Endothelial cell of umbilical vein (primary cell): ENCODE measurements at regions not wholly inside any gene's neighbourhood (a gene's known extent, or its start where the extent isn't known, plus 50 kb on each side); places are given as distances from the start of the nearest gene placed in this dataset.

Source experiments
- BruUV-seq: library from RNA; stranded (reverse); fragments of 400-500 nt; replicated peaks from 2 replicates; lab custom pipeline; 2021; lab: Mats Ljungman, UMichigan
- CTCF ChIA-PET: fragments of 300-600, 350-600 bp; sonication (Branson Sonifier 250); formaldehyde crosslinking; loops from one replicate; lab custom pipeline; 2021; ENCODE audit warnings: antibody characterized with exemption, inconsistent platforms; lab: Charles Lee
- POLR2A ChIA-PET: fragments of 300-600, 350-600 bp; sonication (Branson Sonifier 250); formaldehyde crosslinking; loops from one replicate; lab custom pipeline; 2021; ENCODE audit warnings: antibody characterized with exemption, inconsistent platforms; lab: Charles Lee
- DNase-seq: peaks from one replicate; pipeline ENCODE4 v3.0.0-alpha.2; 2011; ENCODE audit warnings: low read depth, low spot score
- FAIRE-seq: peaks from 2 replicates; lab custom pipeline; 2011; peaks lifted over from hg19 to GRCh38; lab: Jason Lieb, UNC
- H2AFZ ChIP-seq: 2 replicates; pipeline ENCODE4 v1.6.0; 2012; ENCODE audit warnings: low read depth, low read length, control low read depth, inconsistent platforms
- H3K27ac ChIP-seq: 2 replicates; pipeline ENCODE4 v1.5.1; 2011; ENCODE audit warnings: low read depth, mild to moderate bottlenecking, control low read depth, low read length, moderate library complexity; ENCODE audit not compliant: insufficient read depth
- H3K27me3 ChIP-seq, 2 experiments: 2 replicates each; pipeline versions ENCODE4 v1.6.0 to v1.6.1; 2011; ENCODE audit warnings: low read length in 2 of 2, mixed read lengths in 1 of 2; ENCODE audit not compliant: control insufficient read depth in 2 of 2, insufficient read depth in 2 of 2
- H3K36me3 ChIP-seq, 2 experiments: 2 replicates in 1 of 2; 3 replicates in 1 of 2; pipeline ENCODE4 v1.5.1; 2011; ENCODE audit warnings: low read length in 2 of 2, mild to moderate bottlenecking in 1 of 2, moderate library complexity in 1 of 2; ENCODE audit not compliant: control insufficient read depth in 2 of 2, insufficient read depth in 2 of 2; ENCODE audit errors: extremely low read depth in 1 of 2
- H3K4me1 ChIP-seq: 3 replicates; pipeline ENCODE4 v1.5.1; 2011; ENCODE audit warnings: mild to moderate bottlenecking, low read length; ENCODE audit not compliant: control insufficient read depth, insufficient read depth; ENCODE audit errors: extremely low read depth
- H3K4me2 ChIP-seq: 2 replicates; pipeline ENCODE4 v1.6.1; 2011; ENCODE audit warnings: low read length, control low read depth, mixed read lengths; ENCODE audit not compliant: insufficient read depth
- H3K4me3 ChIP-seq, 3 experiments: fragments of 200-600 bp in 1 of 3; sonication (generic), shearing (Covaris generic) in 1 of 3; replicated peaks in 1 of 3; 2 replicates each; pipeline ENCODE4 v1.5.1; 2011 to 2016; ENCODE audit warnings: control low read depth in 3 of 3, low read length in 3 of 3, mild to moderate bottlenecking in 2 of 3, inconsistent platforms in 1 of 3, low read depth in 1 of 3, moderate library complexity in 1 of 3; ENCODE audit not compliant: insufficient read depth in 1 of 3
- H3K79me2 ChIP-seq: 2 replicates; pipeline ENCODE4 v1.6.0; 2012; ENCODE audit warnings: low read length, inconsistent platforms; ENCODE audit not compliant: control insufficient read depth, insufficient read depth
- H3K9ac ChIP-seq: replicated peaks from 2 replicates; pipeline ENCODE3; 2011; ENCODE audit warnings: low read length, control low read depth; ENCODE audit not compliant: insufficient read depth; ENCODE audit errors: extremely low read depth
- H3K9me1 ChIP-seq: replicated peaks from 3 replicates; pipeline ENCODE4 v1.6.0; 2011; ENCODE audit warnings: mild to moderate bottlenecking, low read length; ENCODE audit not compliant: control insufficient read depth, insufficient read depth; ENCODE audit errors: extremely low read depth
- H3K9me3 ChIP-seq: replicated peaks from 2 replicates; pipeline ENCODE4 v1.5.1; 2012; ENCODE audit warnings: low read length, inconsistent platforms; ENCODE audit not compliant: control insufficient read depth, insufficient read depth
- H4K20me1 ChIP-seq: replicated peaks from 2 replicates; pipeline ENCODE3; 2011; ENCODE audit warnings: mild to moderate bottlenecking, low read length; ENCODE audit not compliant: control insufficient read depth, insufficient read depth; ENCODE audit errors: extremely low read depth
- CTCF ChIP-seq, 2 donors: IDR thresholded peaks; 1 replicate in 1 of 2; 2 replicates in 1 of 2; pipeline ENCODE4 v1.5.1; 2011; ENCODE audit warnings: low read length in 2 of 2, mild to moderate bottlenecking in 2 of 2, moderate library complexity in 2 of 2, control low read depth in 1 of 2, inconsistent platforms in 1 of 2, low read depth in 1 of 2; ENCODE audit not compliant: insufficient read depth in 1 of 2; ENCODE audit errors: extremely low read depth in 1 of 2
- EZH2 ChIP-seq: IDR thresholded peaks from 2 replicates; pipeline ENCODE4 v1.6.1; 2012; ENCODE audit warnings: borderline replicate concordance, low read depth, mild to moderate bottlenecking, moderate library complexity, low read length, inconsistent platforms; ENCODE audit not compliant: severe bottlenecking
- FOS ChIP-seq: IDR thresholded peaks from 2 replicates; pipeline ENCODE4 v1.6.1; 2011; ENCODE audit warnings: mild to moderate bottlenecking, low read length, moderate library complexity, borderline replicate concordance; ENCODE audit not compliant: insufficient read depth
- GATA2 ChIP-seq: IDR thresholded peaks from 2 replicates; pipeline ENCODE4 v1.7.0; 2011; ENCODE audit warnings: low read depth, mild to moderate bottlenecking, moderate library complexity, mixed read lengths, low read length; ENCODE audit not compliant: insufficient read length, insufficient read depth
- JUN ChIP-seq: IDR thresholded peaks from 2 replicates; pipeline ENCODE4 v1.6.1; 2011; ENCODE audit warnings: borderline replicate concordance, low read depth; ENCODE audit not compliant: insufficient read length, insufficient read depth
- MAX ChIP-seq: IDR thresholded peaks from 2 replicates; pipeline ENCODE4 v1.6.1; 2011; ENCODE audit not compliant: insufficient read depth, insufficient read length
- MYC ChIP-seq: IDR thresholded peaks from one replicate; pipeline ENCODE4 v1.6.1; 2011; ENCODE audit warnings: mild to moderate bottlenecking, low read depth, low read length
- POLR2A ChIP-seq: IDR thresholded peaks from 2 replicates; pipeline ENCODE4 v1.6.1; 2012; ENCODE audit warnings: low read depth, mild to moderate bottlenecking, control low read depth, low read length
- POLR2AphosphoS5 ChIP-seq: IDR thresholded peaks from 2 replicates; pipeline ENCODE4 v1.6.1; 2012; ENCODE audit warnings: low read depth, mild to moderate bottlenecking, control low read depth, low read length, moderate library complexity; ENCODE audit not compliant: insufficient read depth
- dilution Hi-C: fragments of 300-500 bp; cut with MboI; formaldehyde crosslinking; loops from one replicate; pipeline ENCODE4 v1.15.0; 2019; ENCODE audit warnings: low sequenced_read_pairs; ENCODE audit not compliant: extremely low pct_ligation_motif_present
- intact Hi-C: fragments of 100-400 bp; cut with micrococcal nuclease; formaldehyde crosslinking; loops from one replicate; pipeline ENCODE4 v1.10.0; 2022

GRCh38 chr5:121226765-121227164 is 624.9 kb upstream of the FTMT start:
- POLR2A ChIA-PET: no interaction called here
- TF ChIP-seq FOS (no peak), MAX (no peak), GATA2 (no peak), MYC (no peak), JUN (no peak), EZH2 (no peak)
- Histone ChIP-seq H3K36me3 (no peaks in the 10 kb centered on the region), H2AFZ (no peak overlapping the region), H3K4me1 (no peaks in the 10 kb centered on the region), H3K4me3 (no peak overlapping the region), H3K79me2 (no peaks in the 10 kb centered on the region), H3K9me3 (no peaks in the 10 kb centered on the region), H4K20me1 (no peaks in the 10 kb centered on the region), H3K9ac (no peak overlapping the region), H3K27me3 (no peaks in the 10 kb centered on the region), H3K4me2 (no peak overlapping the region), H3K9me1 (no peaks in the 10 kb centered on the region), H3K27ac (no peak overlapping the region)
- DNase-seq (no peak), FAIRE-seq (no peak)
- no TSS peak for BruUV-seq
- dilution Hi-C loops (no loop called here), intact Hi-C loops (no loop called here)
- CTCF ChIA-PET: no interaction called here

GRCh38 chr5:121239951-121240350 is 611.7 kb upstream of the FTMT start:
- CTCF ChIA-PET: no interaction called here
- TF ChIP-seq MYC: no peak
- no peak for TF ChIP-seq POLR2AphosphoS5
- no peak for TF ChIP-seq EZH2
- TF ChIP-seq MAX: no peak
- TF ChIP-seq POLR2A: no peak
- TF ChIP-seq CTCF (IDR thresholded peaks at IDR 0.05; ENCODE audit: extremely low read depth in 1 of 2, insufficient read depth in 1 of 2, low read depth in 1 of 2, low read length in 2 of 2): no peak
- no peak for TF ChIP-seq FOS
- no peak for TF ChIP-seq GATA2

More at GRCh38 chr5:121239951-121240350, 611.7 kb upstream of the FTMT start:
- H3K4me1 ChIP-seq: no peaks in the 10 kb centered on the region
- no peak overlapping the region for H3K27ac ChIP-seq
- H3K4me3 ChIP-seq: no peak overlapping the region
- no peaks in the 10 kb centered on the region for H3K9me3 ChIP-seq
- no peaks in the 10 kb centered on the region for H3K36me3 ChIP-seq
- BruUV-seq: no TSS peak
- no peaks in the 10 kb centered on the region for H3K27me3 ChIP-seq
- FAIRE-seq (no peak), DNase-seq (no peak)
- H4K20me1 ChIP-seq: no peaks in the 10 kb centered on the region
- POLR2A ChIA-PET: no interaction called here
- dilution Hi-C loops (no loop called here), intact Hi-C loops (no loop called here)
- no peaks in the 10 kb centered on the region for H3K79me2 ChIP-seq
- no peak overlapping the region for H2AFZ ChIP-seq
- no peak overlapping the region for H3K4me2 ChIP-seq
- no peaks in the 10 kb centered on the region for H3K9me1 ChIP-seq
- no peak overlapping the region for H3K9ac ChIP-seq
